ENCODE measurements at regions not wholly inside any gene's neighbourhood (a gene's known extent, or its start where the extent isn't known, plus 50 kb on each side); places are given as distances from the start of the nearest gene placed in this dataset.

- DNase-seq (no peak), ATAC-seq (no peak)
- H3K27ac Mint-ChIP-seq: no peak overlapping the region
- H3K36me3 Mint-ChIP-seq (ENCODE audit: low read depth): no peaks in the 10 kb centered on the region
- H3K9me3 Mint-ChIP-seq: no peaks in the 10 kb centered on the region
- H3K27me3 Mint-ChIP-seq: peaks cover 2% of the 10 kb centered on the region
- no peaks in the 10 kb centered on the region for H3K4me1 Mint-ChIP-seq
- H3K4me3 Mint-ChIP-seq: no peak overlapping the region
These were observed 231.7 kb upstream of the PPARGC1A start for GRCh38 chr4:24121395-24122175.

- ATAC-seq: no peak
- Mint-ChIP-seq H3K9me3 (peaks cover 5% of the 10 kb centered on the region), H3K36me3 (ENCODE audit: low read depth) (no peaks in the 10 kb centered on the region), H3K4me3 (no peak overlapping the region), H3K27ac (no peak overlapping the region), H3K4me1 (no peaks in the 10 kb centered on the region), H3K27me3 (peaks cover 2% of the 10 kb centered on the region)
- no peak for DNase-seq
These were observed 228.1 kb upstream of the PPARGC1A start for GRCh38 chr4:24117975-24118374.

- Mint-ChIP-seq H3K27ac (no peak overlapping the region), H3K4me1 (no peaks in the 10 kb centered on the region), H3K36me3 (ENCODE audit: low read depth) (no peaks in the 10 kb centered on the region), H3K9me3 (peaks cover 5% of the 10 kb centered on the region), H3K4me3 (no peak overlapping the region), H3K27me3 (peaks cover 2% of the 10 kb centered on the region)
- ATAC-seq (no peak), DNase-seq (no peak)
These were observed 226.3 kb upstream of the PPARGC1A start for GRCh38 chr4:24116107-24116506.

- Mint-ChIP-seq H3K36me3 (ENCODE audit: low read depth) (no peaks in the 10 kb centered on the region), H3K27ac (no peak overlapping the region), H3K27me3 (peaks cover 2% of the 10 kb centered on the region), H3K4me3 (no peak overlapping the region), H3K4me1 (no peaks in the 10 kb centered on the region), H3K9me3 (peaks cover 5% of the 10 kb centered on the region)
- ATAC-seq (no peak), DNase-seq (no peak)
These were observed 225.2 kb upstream of the PPARGC1A start for GRCh38 chr4:24114919-24115500.

- Mint-ChIP-seq H3K27me3 (peaks cover 2% of the 10 kb centered on the region), H3K4me3 (no peak overlapping the region), H3K36me3 (ENCODE audit: low read depth) (no peaks in the 10 kb centered on the region), H3K4me1 (no peaks in the 10 kb centered on the region), H3K27ac (no peak overlapping the region), H3K9me3 (peaks cover 5% of the 10 kb centered on the region)
- DNase-seq (no peak), ATAC-seq (no peak)
These were observed 224.6 kb upstream of the PPARGC1A start for GRCh38 chr4:24114444-24114843.

GRCh38 chr4:24112466-24112865 lies 222.6 kb upstream of the PPARGC1A start:
- no peak for DNase-seq
- Mint-ChIP-seq H3K27me3 (no peaks in the 10 kb centered on the region), H3K9me3 (peaks cover 5% of the 10 kb centered on the region), H3K36me3 (ENCODE audit: low read depth) (no peaks in the 10 kb centered on the region), H3K4me3 (no peak overlapping the region), H3K27ac (no peak overlapping the region), H3K4me1 (no peaks in the 10 kb centered on the region)
- ATAC-seq: no peak

- no peak for DNase-seq
- no peak overlapping the region for H3K27ac Mint-ChIP-seq
- H3K9me3 Mint-ChIP-seq: peaks cover 4% of the 10 kb centered on the region
- H3K36me3 Mint-ChIP-seq (ENCODE audit: low read depth): no peaks in the 10 kb centered on the region
- H3K27me3 Mint-ChIP-seq: no peaks in the 10 kb centered on the region
- H3K4me3 Mint-ChIP-seq: no peak overlapping the region
- ATAC-seq: no peak
- no peaks in the 10 kb centered on the region for H3K4me1 Mint-ChIP-seq
These were observed 218.7 kb upstream of the PPARGC1A start for GRCh38 chr4:24108567-24108966.

- no peak overlapping the region for H3K4me3 Mint-ChIP-seq
- ATAC-seq (no peak), DNase-seq (no peak)
- H3K27ac Mint-ChIP-seq: no peak overlapping the region
- peaks cover 7% of the 10 kb centered on the region for H3K9me3 Mint-ChIP-seq
- no peaks in the 10 kb centered on the region for H3K36me3 Mint-ChIP-seq (ENCODE audit: low read depth)
- H3K27me3 Mint-ChIP-seq: no peaks in the 10 kb centered on the region
- H3K4me1 Mint-ChIP-seq: no peaks in the 10 kb centered on the region
These were observed 215.6 kb upstream of the PPARGC1A start for GRCh38 chr4:24105327-24106038.

GRCh38 chr4:24104158-24104565 lies 214.3 kb upstream of the PPARGC1A start:
- Mint-ChIP-seq H3K4me3 (no peak overlapping the region), H3K36me3 (ENCODE audit: low read depth) (no peaks in the 10 kb centered on the region), H3K27ac (no peak overlapping the region), H3K4me1 (no peaks in the 10 kb centered on the region), H3K9me3 (peaks cover 7% of the 10 kb centered on the region), H3K27me3 (no peaks in the 10 kb centered on the region)
- ATAC-seq (no peak), DNase-seq (no peak)

- no peak for ATAC-seq
- no peaks in the 10 kb centered on the region for H3K4me1 Mint-ChIP-seq
- H3K9me3 Mint-ChIP-seq: peaks cover 11% of the 10 kb centered on the region
- no peak overlapping the region for H3K27ac Mint-ChIP-seq
- H3K27me3 Mint-ChIP-seq: no peaks in the 10 kb centered on the region
- DNase-seq: no peak
- no peak overlapping the region for H3K4me3 Mint-ChIP-seq
- H3K36me3 Mint-ChIP-seq (ENCODE audit: low read depth): no peaks in the 10 kb centered on the region
These were observed 213.7 kb upstream of the PPARGC1A start for GRCh38 chr4:24103434-24104157.

- no peaks in the 10 kb centered on the region for H3K4me1 Mint-ChIP-seq
- peaks cover 11% of the 10 kb centered on the region for H3K9me3 Mint-ChIP-seq
- DNase-seq: no peak
- no peak overlapping the region for H3K27ac Mint-ChIP-seq
- no peaks in the 10 kb centered on the region for H3K27me3 Mint-ChIP-seq
- no peak overlapping the region for H3K4me3 Mint-ChIP-seq
- no peaks in the 10 kb centered on the region for H3K36me3 Mint-ChIP-seq (ENCODE audit: low read depth)
- ATAC-seq: no peak
These were observed 212.8 kb upstream of the PPARGC1A start for GRCh38 chr4:24102621-24103020.

GRCh38 chr4:24096603-24097002 lies 206.8 kb upstream of the PPARGC1A start:
- H3K27ac Mint-ChIP-seq: no peak overlapping the region
- no peaks in the 10 kb centered on the region for H3K4me1 Mint-ChIP-seq
- ATAC-seq (no peak), DNase-seq (no peak)
- no peaks in the 10 kb centered on the region for H3K36me3 Mint-ChIP-seq (ENCODE audit: low read depth)
- H3K27me3 Mint-ChIP-seq: no peaks in the 10 kb centered on the region
- H3K9me3 Mint-ChIP-seq: peaks cover 11% of the 10 kb centered on the region
- H3K4me3 Mint-ChIP-seq: no peak overlapping the region

GRCh38 chr4:24094726-24095125 lies 204.9 kb upstream of the PPARGC1A start:
- no peaks in the 10 kb centered on the region for H3K36me3 Mint-ChIP-seq (ENCODE audit: low read depth)
- H3K4me1 Mint-ChIP-seq: no peaks in the 10 kb centered on the region
- H3K27me3 Mint-ChIP-seq: no peaks in the 10 kb centered on the region
- peaks cover 5% of the 10 kb centered on the region for H3K9me3 Mint-ChIP-seq
- ATAC-seq: no peak
- no peak for DNase-seq
- no peak overlapping the region for H3K4me3 Mint-ChIP-seq
- H3K27ac Mint-ChIP-seq: no peak overlapping the region

GRCh38 chr4:24093446-24093845 lies 203.6 kb upstream of the PPARGC1A start:
- ATAC-seq (no peak), DNase-seq (no peak)
- no peaks in the 10 kb centered on the region for H3K4me1 Mint-ChIP-seq
- H3K27ac Mint-ChIP-seq: no peak overlapping the region
- no peaks in the 10 kb centered on the region for H3K36me3 Mint-ChIP-seq (ENCODE audit: low read depth)
- H3K9me3 Mint-ChIP-seq: no peaks in the 10 kb centered on the region
- no peaks in the 10 kb centered on the region for H3K27me3 Mint-ChIP-seq
- H3K4me3 Mint-ChIP-seq: no peak overlapping the region

All from activated naive CD8-positive, alpha-beta T cell treated with anti-CD3 and anti-CD28 coated beads, Interleukin-2, amount 50 U/mL, for 24 hours (primary cell).